ENCODE measurements at regions not wholly inside any gene's neighbourhood (a gene's known extent, or its start where the extent isn't known, plus 50 kb on each side); places are given as distances from the start of the nearest gene placed in this dataset.

- Histone ChIP-seq H3F3A (ENCODE audit: low read length, unreplicated experiment) (no peaks in the 10 kb centered on the region), H3K4me3 (ENCODE audit: low read length) (no peak overlapping the region), H3K79me2 (ENCODE audit: low read length) (no peaks in the 10 kb centered on the region), H2AFZ (ENCODE audit: low read length) (no peak overlapping the region), H3K27ac (ENCODE audit: low read length) (no peak overlapping the region), H3K4me1 (ENCODE audit: insufficient read depth, low read length) (peaks cover 36% of the 10 kb centered on the region), H3K4me2 (ENCODE audit: low read length) (no peak overlapping the region), H3K9me2 (replicated peaks; ENCODE audit: low read length) (no peaks in the 10 kb centered on the region), H3K27me3 (ENCODE audit: low read length) (no peaks in the 10 kb centered on the region), H3K9ac (ENCODE audit: low read length) (no peak overlapping the region), H3K36me3 (ENCODE audit: low read depth, low read length) (no peaks in the 10 kb centered on the region), H4K20me1 (ENCODE audit: low read length) (no peaks in the 10 kb centered on the region), H3K9me3 (ENCODE audit: low read length) (no peaks in the 10 kb centered on the region)
- no peak for TF ChIP-seq CTCF (conservative IDR thresholded peaks at IDR 0.05; ENCODE audit: low read depth, low read length)
- TF ChIP-seq EZH2phosphoT487 (IDR thresholded peaks at IDR 0.05; ENCODE audit: borderline replicate concordance, low read length) = no peak
- no peak for TF ChIP-seq EZH2 (IDR thresholded peaks at IDR 0.05; ENCODE audit: low read length, unreplicated experiment)
- DNase-seq (no peak), ATAC-seq (no peak)
- CTCF ChIA-PET = interaction anchor here (0.6 kb wide), 1 partner anchor 53 kb away, joined by 3 read pairs; no protein-coding TSS in a partner anchor
- intact Hi-C loops (cut with micrococcal nuclease) = no loop called here
- POLR2A ChIA-PET (ENCODE audit: unreplicated experiment) = interaction anchor here (0.7 kb wide), 1 partner anchor 128 kb away, joined by 3 read pairs; no protein-coding TSS in a partner anchor
- no TSS peak for BruUV-seq (replicated peaks)
These were observed 91.9 kb upstream of the MBNL2 start for GRCh38 chr13:97130190-97130589.

GRCh38 chr13:97131447-97131846, 90.7 kb upstream of the MBNL2 start:
- H3K27me3 ChIP-seq (ENCODE audit: low read length) = no peaks in the 10 kb centered on the region
- H3K9ac ChIP-seq (ENCODE audit: low read length) = no peak overlapping the region
- intact Hi-C loops (cut with micrococcal nuclease) = no loop called here
- ChIA-PET CTCF (interaction anchor here (0.7 kb wide), 1 partner anchor 491 kb away, joined by 3 read pairs; no protein-coding TSS in a partner anchor), POLR2A (ENCODE audit: unreplicated experiment) (no interaction called here)
- no TSS peak for BruUV-seq (replicated peaks)
- H3K27ac ChIP-seq (ENCODE audit: low read length) = no peak overlapping the region
- DNase-seq (no peak), ATAC-seq (no peak)
- no peaks in the 10 kb centered on the region for H3K9me3 ChIP-seq (ENCODE audit: low read length)
- H4K20me1 ChIP-seq (ENCODE audit: low read length) = no peaks in the 10 kb centered on the region
- no peaks in the 10 kb centered on the region for H3K79me2 ChIP-seq (ENCODE audit: low read length)
- no peak overlapping the region for H3K4me2 ChIP-seq (ENCODE audit: low read length)
- H3K4me1 ChIP-seq (ENCODE audit: insufficient read depth, low read length) = peaks cover 26% of the 10 kb centered on the region
- H3K36me3 ChIP-seq (ENCODE audit: low read depth, low read length) = no peaks in the 10 kb centered on the region
- no peak for TF ChIP-seq EZH2 (IDR thresholded peaks at IDR 0.05; ENCODE audit: low read length, unreplicated experiment)
- no peak for TF ChIP-seq CTCF (conservative IDR thresholded peaks at IDR 0.05; ENCODE audit: low read depth, low read length)
- TF ChIP-seq EZH2phosphoT487 (IDR thresholded peaks at IDR 0.05; ENCODE audit: borderline replicate concordance, low read length) = no peak
- no peak overlapping the region for H3K4me3 ChIP-seq (ENCODE audit: low read length)
- H2AFZ ChIP-seq (ENCODE audit: low read length) = no peak overlapping the region
- no peaks in the 10 kb centered on the region for H3K9me2 ChIP-seq (replicated peaks; ENCODE audit: low read length)
- no peaks in the 10 kb centered on the region for H3F3A ChIP-seq (ENCODE audit: low read length, unreplicated experiment)

GRCh38 chr13:97133554-97133953, 88.6 kb upstream of the MBNL2 start:
- peak overlapping the region; percentile 11; the same call in 1 of the 2 replicates for H3K4me2 ChIP-seq (ENCODE audit: low read length)
- H3K27ac ChIP-seq (ENCODE audit: low read length) = no peak overlapping the region
- no peak for TF ChIP-seq EZH2phosphoT487 (IDR thresholded peaks at IDR 0.05; ENCODE audit: borderline replicate concordance, low read length)
- no peak for TF ChIP-seq EZH2 (IDR thresholded peaks at IDR 0.05; ENCODE audit: low read length, unreplicated experiment)
- no peak for TF ChIP-seq CTCF (conservative IDR thresholded peaks at IDR 0.05; ENCODE audit: low read depth, low read length)

More at GRCh38 chr13:97133554-97133953, 88.6 kb upstream of the MBNL2 start:
- Histone ChIP-seq H3K27me3 (ENCODE audit: low read length) (no peaks in the 10 kb centered on the region), H3F3A (ENCODE audit: low read length, unreplicated experiment) (no peaks in the 10 kb centered on the region), H3K9ac (ENCODE audit: low read length) (no peak overlapping the region), H3K4me3 (ENCODE audit: low read length) (no peak overlapping the region), H3K9me3 (ENCODE audit: low read length) (no peaks in the 10 kb centered on the region), H3K36me3 (ENCODE audit: low read depth, low read length) (no peaks in the 10 kb centered on the region), H3K79me2 (ENCODE audit: low read length) (no peaks in the 10 kb centered on the region), H3K4me1 (ENCODE audit: insufficient read depth, low read length) (peaks cover 21% of the 10 kb centered on the region), H2AFZ (ENCODE audit: low read length) (no peak overlapping the region), H3K9me2 (replicated peaks; ENCODE audit: low read length) (no peaks in the 10 kb centered on the region), H4K20me1 (ENCODE audit: low read length) (no peaks in the 10 kb centered on the region)
- DNase-seq = no peak
- no TSS peak for BruUV-seq (replicated peaks)
- POLR2A ChIA-PET (ENCODE audit: unreplicated experiment) = no interaction called here
- intact Hi-C loops (cut with micrococcal nuclease) = no loop called here
- no peak; the same call in 1 of the 2 replicates for ATAC-seq
- CTCF ChIA-PET = interaction anchor here (0.5 to 1.2 kb wide), 3 partner anchors 24 to 1472 kb away, joined by 3 to 6 read pairs (median 4); no protein-coding TSS in a partner anchor

All from PC-3 (cell line).